ENCODE measurements at regions not wholly inside any gene's neighbourhood (a gene's known extent, or its start where the extent isn't known, plus 50 kb on each side); places are given as distances from the start of the nearest gene placed in this dataset.
"Not testable (repeated sequence)": the region's sequence is repeated elsewhere in the genome, so short reads cannot be mapped to it uniquely, and the experiment has no call there.

GRCh38 chr7:131673576-131673975 is 117.1 kb upstream of the PODXL start:
- DNase-seq (ENCODE audit: extremely low read depth in 1 of 11, low read depth in 9 of 11, low spot score in 4 of 11): no peak

- no peak for DNase-seq (ENCODE audit: extremely low read depth in 1 of 11, low read depth in 9 of 11, low spot score in 4 of 11)
Observed at GRCh38 chr7:131670406-131670805, 114.0 kb upstream of the PODXL start.

- DNase-seq (ENCODE audit: extremely low read depth in 1 of 11, low read depth in 9 of 11, low spot score in 4 of 11): no peak
Observed at GRCh38 chr7:131667699-131668098, 111.3 kb upstream of the PODXL start.

GRCh38 chr7:131665021-131665420 is 108.6 kb upstream of the PODXL start:
- no peak for DNase-seq (ENCODE audit: extremely low read depth in 1 of 11, low read depth in 9 of 11, low spot score in 4 of 11)

- DNase-seq (ENCODE audit: extremely low read depth in 1 of 11, low read depth in 9 of 11, low spot score in 4 of 11): no peak
Observed at GRCh38 chr7:131664570-131664969, 108.1 kb upstream of the PODXL start.

GRCh38 chr7:131662301-131662873 is 106.0 kb upstream of the PODXL start:
- DNase-seq (ENCODE audit: extremely low read depth in 1 of 11, low read depth in 9 of 11, low spot score in 4 of 11): not testable (repeated sequence)

- no peak for DNase-seq (ENCODE audit: extremely low read depth in 1 of 11, low read depth in 9 of 11, low spot score in 4 of 11)
Observed at GRCh38 chr7:131657881-131658280, 101.5 kb upstream of the PODXL start.

- no peak for DNase-seq (ENCODE audit: extremely low read depth in 1 of 11, low read depth in 9 of 11, low spot score in 4 of 11)
Observed at GRCh38 chr7:131656980-131657723, 100.7 kb upstream of the PODXL start.

GRCh38 chr7:131655866-131656265 is 99.4 kb upstream of the PODXL start:
- no peak for DNase-seq (ENCODE audit: extremely low read depth in 1 of 11, low read depth in 9 of 11, low spot score in 4 of 11)

GRCh38 chr7:131655447-131655846 is 99.0 kb upstream of the PODXL start:
- no peak for DNase-seq (ENCODE audit: extremely low read depth in 1 of 11, low read depth in 9 of 11, low spot score in 4 of 11)

GRCh38 chr7:131654668-131655326 is 98.4 kb upstream of the PODXL start:
- peak in 10 of 11 donors; percentile 35 to 61 (median 54) for DNase-seq (ENCODE audit: extremely low read depth in 1 of 11, low read depth in 9 of 11, low spot score in 4 of 11)

GRCh38 chr7:131654249-131654558 is 97.8 kb upstream of the PODXL start:
- DNase-seq (ENCODE audit: extremely low read depth in 1 of 11, low read depth in 9 of 11, low spot score in 4 of 11): no peak

- no peak for DNase-seq (ENCODE audit: extremely low read depth in 1 of 11, low read depth in 9 of 11, low spot score in 4 of 11)
Observed at GRCh38 chr7:131653418-131654248, 97.2 kb upstream of the PODXL start.

GRCh38 chr7:131652934-131653333 is 96.5 kb upstream of the PODXL start:
- no peak for DNase-seq (ENCODE audit: extremely low read depth in 1 of 11, low read depth in 9 of 11, low spot score in 4 of 11)

GRCh38 chr7:131652194-131652593 is 95.8 kb upstream of the PODXL start:
- no peak for DNase-seq (ENCODE audit: extremely low read depth in 1 of 11, low read depth in 9 of 11, low spot score in 4 of 11)

GRCh38 chr7:131649879-131650278 is 93.5 kb upstream of the PODXL start:
- DNase-seq (ENCODE audit: extremely low read depth in 1 of 11, low read depth in 9 of 11, low spot score in 4 of 11): no peak

GRCh38 chr7:131649003-131649541 is 92.6 kb upstream of the PODXL start:
- no peak for DNase-seq (ENCODE audit: extremely low read depth in 1 of 11, low read depth in 9 of 11, low spot score in 4 of 11)

GRCh38 chr7:131648491-131648890 is 92.1 kb upstream of the PODXL start:
- DNase-seq (ENCODE audit: extremely low read depth in 1 of 11, low read depth in 9 of 11, low spot score in 4 of 11): no peak

GRCh38 chr7:131646203-131646602 is 89.8 kb upstream of the PODXL start:
- no peak for DNase-seq (ENCODE audit: extremely low read depth in 1 of 11, low read depth in 9 of 11, low spot score in 4 of 11)

GRCh38 chr7:131642429-131642828 is 86.0 kb upstream of the PODXL start:
- DNase-seq (ENCODE audit: extremely low read depth in 1 of 11, low read depth in 9 of 11, low spot score in 4 of 11): no peak

Data from renal cortex interstitium (tissue), 11 donors.